ENCODE measurements at regions not wholly inside any gene's neighbourhood (a gene's known extent, or its start where the extent isn't known, plus 50 kb on each side); places are given as distances from the start of the nearest gene placed in this dataset.
"Not testable (repeated sequence)": the region's sequence is repeated elsewhere in the genome, so short reads cannot be mapped to it uniquely, and the experiment has no call there.

DNA sequence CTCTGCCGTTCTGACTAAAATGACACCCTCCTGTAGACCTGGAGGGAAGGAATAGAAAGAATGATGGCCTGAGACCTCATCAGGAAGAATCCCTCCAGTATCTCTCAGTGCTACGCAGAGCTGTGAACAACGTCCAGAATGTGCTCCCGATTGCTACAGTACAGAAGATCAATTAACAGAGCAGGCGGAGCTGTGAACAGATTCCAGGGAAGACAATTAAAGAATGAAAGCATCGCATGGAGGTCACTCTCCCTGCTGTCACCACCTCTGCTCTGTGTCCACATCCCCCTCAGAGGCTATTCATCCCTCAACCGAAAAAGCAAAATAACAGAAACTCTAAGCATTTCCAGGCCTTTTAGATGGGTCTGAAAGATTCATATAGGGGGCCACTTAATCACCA, 481.0 kb downstream of the EIPR1 start:
- H3K4me3 ChIP-seq: no peak overlapping the region
- no peaks in the 10 kb centered on the region for H3K36me3 ChIP-seq
- no peak overlapping the region for H3K27ac ChIP-seq
- no peak overlapping the region for H3K9ac ChIP-seq (ENCODE audit: low read depth in 2 of 2, low read length in 2 of 2)
- no peaks in the 10 kb centered on the region for H3K27me3 ChIP-seq
- intact Hi-C loops (cut with DNase I): no loop called here
- no peaks in the 10 kb centered on the region for H3K9me3 ChIP-seq
- TF ChIP-seq, protein P1, sequence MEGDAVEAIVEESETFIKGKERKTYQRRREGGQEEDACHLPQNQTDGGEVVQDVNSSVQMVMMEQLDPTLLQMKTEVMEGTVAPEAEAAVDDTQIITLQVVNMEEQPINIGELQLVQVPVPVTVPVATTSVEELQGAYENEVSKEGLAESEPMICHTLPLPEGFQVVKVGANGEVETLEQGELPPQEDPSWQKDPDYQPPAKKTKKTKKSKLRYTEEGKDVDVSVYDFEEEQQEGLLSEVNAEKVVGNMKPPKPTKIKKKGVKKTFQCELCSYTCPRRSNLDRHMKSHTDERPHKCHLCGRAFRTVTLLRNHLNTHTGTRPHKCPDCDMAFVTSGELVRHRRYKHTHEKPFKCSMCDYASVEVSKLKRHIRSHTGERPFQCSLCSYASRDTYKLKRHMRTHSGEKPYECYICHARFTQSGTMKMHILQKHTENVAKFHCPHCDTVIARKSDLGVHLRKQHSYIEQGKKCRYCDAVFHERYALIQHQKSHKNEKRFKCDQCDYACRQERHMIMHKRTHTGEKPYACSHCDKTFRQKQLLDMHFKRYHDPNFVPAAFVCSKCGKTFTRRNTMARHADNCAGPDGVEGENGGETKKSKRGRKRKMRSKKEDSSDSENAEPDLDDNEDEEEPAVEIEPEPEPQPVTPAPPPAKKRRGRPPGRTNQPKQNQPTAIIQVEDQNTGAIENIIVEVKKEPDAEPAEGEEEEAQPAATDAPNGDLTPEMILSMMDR (IDR thresholded peaks at IDR 0.05): no peak
- no peak for DNase-seq
- no peaks in the 10 kb centered on the region for H3K4me1 ChIP-seq

DNA sequence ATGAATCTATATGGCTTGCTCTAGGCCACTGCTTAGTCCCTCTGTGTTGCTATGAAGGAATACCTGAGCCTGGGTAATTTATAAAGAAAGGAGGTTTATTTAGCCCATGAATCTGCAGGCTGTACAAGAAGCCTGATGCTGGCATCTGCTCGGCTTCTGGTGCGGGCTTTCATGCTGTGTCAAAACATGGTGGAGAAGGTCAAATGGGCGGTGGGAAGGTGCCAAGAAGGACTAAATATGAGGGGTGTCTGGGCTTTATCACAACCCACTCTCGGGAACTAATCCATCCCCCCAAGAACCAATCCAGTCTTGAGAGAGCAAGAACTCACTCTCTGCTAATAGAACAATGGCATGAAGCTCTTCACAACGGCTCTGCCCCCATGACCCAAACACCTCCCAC, 481.6 kb downstream of the EIPR1 start:
- DNase-seq: no peak
- Histone ChIP-seq H3K9ac (ENCODE audit: low read depth in 2 of 2, low read length in 2 of 2) (no peak overlapping the region), H3K27me3 (no peaks in the 10 kb centered on the region), H3K27ac (no peak overlapping the region), H3K36me3 (no peaks in the 10 kb centered on the region), H3K9me3 (no peaks in the 10 kb centered on the region), H3K4me1 (no peaks in the 10 kb centered on the region), H3K4me3 (no peak overlapping the region)
- intact Hi-C loops (cut with DNase I): no loop called here
- TF ChIP-seq, protein P1 (IDR thresholded peaks at IDR 0.05): no peak

DNA sequence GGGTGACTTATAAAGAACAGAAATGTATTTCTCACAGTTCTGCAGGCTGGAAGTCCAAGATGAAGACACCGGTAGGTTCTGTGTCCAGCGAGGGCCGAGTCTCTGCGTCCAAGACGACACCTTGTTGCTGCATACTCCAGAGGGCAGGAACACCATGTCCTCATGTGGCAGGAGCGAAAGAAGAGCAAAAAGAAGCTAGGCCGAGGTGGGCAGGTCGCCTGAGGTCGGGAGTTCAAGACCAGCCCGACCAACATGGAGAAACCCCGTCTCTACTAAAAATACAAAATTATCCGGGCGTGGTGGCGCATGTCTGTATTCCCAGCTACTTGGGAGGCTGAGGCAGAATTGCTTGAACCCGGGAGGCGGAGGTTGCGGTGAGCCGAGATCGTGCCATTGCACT, 483.6 kb downstream of the EIPR1 start:
- intact Hi-C loops (cut with DNase I); DNase-seq; H3K9me3 ChIP-seq; H3K27me3 ChIP-seq; H3K27ac ChIP-seq; H3K4me3 ChIP-seq; H3K9ac ChIP-seq (ENCODE audit: low read depth in 2 of 2, low read length in 2 of 2); H3K36me3 ChIP-seq; H3K4me1 ChIP-seq: not testable (repeated sequence)

DNA sequence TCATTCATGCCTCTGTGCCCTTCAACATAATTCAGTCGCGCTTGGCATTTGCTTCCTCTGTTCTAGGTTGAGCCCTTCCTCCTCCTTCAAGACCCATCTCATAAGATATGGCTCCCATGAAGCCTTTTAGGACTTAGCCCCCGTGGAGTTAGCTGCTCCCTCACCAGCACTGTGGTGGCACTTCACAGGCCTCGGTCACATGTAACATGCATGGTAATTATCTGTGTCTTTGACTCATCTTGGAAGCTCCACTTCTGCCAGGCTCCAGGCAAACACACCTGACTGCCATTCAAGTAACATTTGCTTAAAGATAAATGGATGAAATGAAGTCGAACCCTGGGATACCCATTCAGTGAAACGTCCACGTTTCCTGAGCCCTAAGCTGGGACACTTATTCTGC, 484.7 kb downstream of the EIPR1 start:
- no peak overlapping the region for H3K27ac ChIP-seq
- H3K27me3 ChIP-seq: no peaks in the 10 kb centered on the region
- no peak overlapping the region for H3K9ac ChIP-seq (ENCODE audit: low read depth in 2 of 2, low read length in 2 of 2)
- no peak overlapping the region for H3K4me3 ChIP-seq
- no peaks in the 10 kb centered on the region for H3K4me1 ChIP-seq
- no peak for DNase-seq
- H3K36me3 ChIP-seq: no peaks in the 10 kb centered on the region
- TF ChIP-seq, protein P1 (IDR thresholded peaks at IDR 0.05): no peak
- no peaks in the 10 kb centered on the region for H3K9me3 ChIP-seq
- intact Hi-C loops (cut with DNase I): no loop called here

DNA sequence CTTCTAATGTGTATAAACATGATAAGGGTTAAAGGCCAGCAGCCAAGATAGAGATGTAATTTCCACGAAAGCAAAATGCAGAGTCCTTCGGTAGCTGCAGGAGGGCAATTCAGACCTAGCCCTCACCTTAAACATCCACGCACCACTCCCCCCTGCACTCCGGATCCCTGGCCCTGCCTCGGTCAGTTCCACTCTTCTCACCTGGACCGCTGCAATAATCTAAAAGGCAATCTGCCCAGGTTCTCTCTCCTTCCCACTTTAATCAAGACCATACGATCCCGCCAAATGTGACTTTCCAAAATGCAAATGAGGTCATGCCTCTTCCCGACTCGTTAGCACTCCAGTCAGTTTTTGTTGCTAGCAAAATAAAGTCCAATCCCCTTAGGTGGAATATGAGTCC, 485.2 kb downstream of the EIPR1 start:
- H3K9ac ChIP-seq (ENCODE audit: low read depth in 2 of 2, low read length in 2 of 2): no peak overlapping the region
- DNase-seq: no peak
- H3K4me3 ChIP-seq: no peak overlapping the region
- H3K4me1 ChIP-seq: no peaks in the 10 kb centered on the region
- TF ChIP-seq, protein P1 (IDR thresholded peaks at IDR 0.05): no peak
- no peaks in the 10 kb centered on the region for H3K36me3 ChIP-seq
- no peaks in the 10 kb centered on the region for H3K9me3 ChIP-seq
- H3K27ac ChIP-seq: no peak overlapping the region
- intact Hi-C loops (cut with DNase I): no loop called here
- no peaks in the 10 kb centered on the region for H3K27me3 ChIP-seq

DNA sequence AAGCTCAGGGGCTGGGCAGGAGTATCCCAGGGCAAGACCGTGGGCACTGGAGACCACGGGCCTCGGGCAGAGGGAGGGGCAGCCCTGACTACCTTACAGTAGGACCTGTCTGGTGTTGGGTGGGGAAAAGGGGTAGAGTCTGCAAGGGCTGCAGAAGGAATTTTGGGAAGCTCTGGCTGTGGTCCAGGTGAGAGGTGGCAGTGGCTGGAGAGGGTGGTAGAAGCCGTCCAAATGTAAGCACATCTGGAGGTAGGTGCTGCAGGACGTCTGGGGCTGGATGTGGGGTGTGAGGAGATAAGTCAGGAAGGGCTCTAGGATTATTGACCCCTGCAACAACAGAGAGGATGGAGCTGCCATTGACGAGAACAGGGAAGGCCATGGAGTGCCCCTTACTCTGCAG, 486.7 kb downstream of the EIPR1 start:
- Histone ChIP-seq H3K36me3 (no peaks in the 10 kb centered on the region), H3K4me1 (no peaks in the 10 kb centered on the region), H3K4me3 (no peak overlapping the region), H3K27me3 (no peaks in the 10 kb centered on the region), H3K9me3 (no peaks in the 10 kb centered on the region), H3K27ac (no peak overlapping the region), H3K9ac (ENCODE audit: low read depth in 2 of 2, low read length in 2 of 2) (no peak overlapping the region)
- intact Hi-C loops (cut with DNase I): no loop called here
- TF ChIP-seq, protein P1 (IDR thresholded peaks at IDR 0.05): no peak
- no peak for DNase-seq

Data from colonic mucosa (tissue), 4 donors.